ENCODE measurements at regions not wholly inside any gene's neighbourhood (a gene's known extent, or its start where the extent isn't known, plus 50 kb on each side); places are given as distances from the start of the nearest gene placed in this dataset.

GRCh38 chr7:113794573-113794972, 124.2 kb downstream of the PPP1R3A start:
- TF ChIP-seq WRNIP1 (IDR thresholded peaks at IDR 0.05; ENCODE audit: borderline replicate concordance, low read depth, low read length): no peak
- no peak for TF ChIP-seq EGR1 (IDR thresholded peaks at IDR 0.05; ENCODE audit: borderline replicate concordance in 1 of 2, low read depth in 2 of 2, low read length in 2 of 2)
- no peak for TF ChIP-seq BRCA1 (IDR thresholded peaks at IDR 0.05; ENCODE audit: low read depth, low read length)
- TF ChIP-seq PAX8 (IDR thresholded peaks at IDR 0.05): no peak
- no peak for TF ChIP-seq CTCF (IDR thresholded peaks at IDR 0.05 in 2 of 3, conservative IDR thresholded peaks at IDR 0.05 in 1 of 3; ENCODE audit: control insufficient read depth in 2 of 3, extremely low read depth in 1 of 3, insufficient read depth in 1 of 3, low read depth in 3 of 3, low read length in 3 of 3)
- no peak for TF ChIP-seq CUX1 (IDR thresholded peaks at IDR 0.05; ENCODE audit: insufficient replicate concordance, low read depth, low read length)
- TF ChIP-seq SIX5 (IDR thresholded peaks at IDR 0.05; ENCODE audit: low read depth, low read length, severe bottlenecking): no peak
- TF ChIP-seq SP1 (IDR thresholded peaks at IDR 0.05; ENCODE audit: low read depth, low read length): no peak
- TF ChIP-seq POLR2A (IDR thresholded peaks at IDR 0.05; ENCODE audit: low read depth, low read length): no peak
- no peak for TF ChIP-seq NFYB (IDR thresholded peaks at IDR 0.05; ENCODE audit: insufficient read depth, low read depth, low read length)
- no peak for TF ChIP-seq RCOR1 (conservative IDR thresholded peaks at IDR 0.05; ENCODE audit: low read depth, low read length)
